ENCODE measurements at regions not wholly inside any gene's neighbourhood (a gene's known extent, or its start where the extent isn't known, plus 50 kb on each side); places are given as distances from the start of the nearest gene placed in this dataset.

DNA sequence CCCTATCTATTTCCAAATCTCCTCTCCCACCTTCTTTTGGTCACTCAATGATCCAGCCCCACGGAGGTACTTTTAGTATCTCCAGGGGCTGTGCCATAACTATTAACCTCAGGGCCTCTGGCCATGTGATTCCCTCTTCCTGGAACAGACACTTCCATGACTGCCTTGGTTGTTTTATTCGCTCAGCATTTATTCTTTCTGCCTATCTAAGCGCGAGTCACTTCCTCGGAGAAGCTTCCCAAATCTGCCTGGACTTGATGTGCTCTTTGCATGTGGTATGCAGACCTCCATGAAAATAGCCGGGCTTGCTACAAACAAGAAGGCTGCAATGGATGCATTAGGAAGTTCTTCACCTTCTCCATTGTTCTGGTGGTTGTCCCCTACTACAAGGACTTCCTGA lies 939.0 kb upstream of the TMEM132C start:
- TF ChIP-seq, protein P1, sequence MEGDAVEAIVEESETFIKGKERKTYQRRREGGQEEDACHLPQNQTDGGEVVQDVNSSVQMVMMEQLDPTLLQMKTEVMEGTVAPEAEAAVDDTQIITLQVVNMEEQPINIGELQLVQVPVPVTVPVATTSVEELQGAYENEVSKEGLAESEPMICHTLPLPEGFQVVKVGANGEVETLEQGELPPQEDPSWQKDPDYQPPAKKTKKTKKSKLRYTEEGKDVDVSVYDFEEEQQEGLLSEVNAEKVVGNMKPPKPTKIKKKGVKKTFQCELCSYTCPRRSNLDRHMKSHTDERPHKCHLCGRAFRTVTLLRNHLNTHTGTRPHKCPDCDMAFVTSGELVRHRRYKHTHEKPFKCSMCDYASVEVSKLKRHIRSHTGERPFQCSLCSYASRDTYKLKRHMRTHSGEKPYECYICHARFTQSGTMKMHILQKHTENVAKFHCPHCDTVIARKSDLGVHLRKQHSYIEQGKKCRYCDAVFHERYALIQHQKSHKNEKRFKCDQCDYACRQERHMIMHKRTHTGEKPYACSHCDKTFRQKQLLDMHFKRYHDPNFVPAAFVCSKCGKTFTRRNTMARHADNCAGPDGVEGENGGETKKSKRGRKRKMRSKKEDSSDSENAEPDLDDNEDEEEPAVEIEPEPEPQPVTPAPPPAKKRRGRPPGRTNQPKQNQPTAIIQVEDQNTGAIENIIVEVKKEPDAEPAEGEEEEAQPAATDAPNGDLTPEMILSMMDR (IDR thresholded peaks at IDR 0.05; ENCODE audit: poor library complexity, severe bottlenecking), result no peak
- TF ChIP-seq TAF1 (IDR thresholded peaks at IDR 0.05; ENCODE audit: low read depth), result no peak
- TF ChIP-seq, protein P2, sequence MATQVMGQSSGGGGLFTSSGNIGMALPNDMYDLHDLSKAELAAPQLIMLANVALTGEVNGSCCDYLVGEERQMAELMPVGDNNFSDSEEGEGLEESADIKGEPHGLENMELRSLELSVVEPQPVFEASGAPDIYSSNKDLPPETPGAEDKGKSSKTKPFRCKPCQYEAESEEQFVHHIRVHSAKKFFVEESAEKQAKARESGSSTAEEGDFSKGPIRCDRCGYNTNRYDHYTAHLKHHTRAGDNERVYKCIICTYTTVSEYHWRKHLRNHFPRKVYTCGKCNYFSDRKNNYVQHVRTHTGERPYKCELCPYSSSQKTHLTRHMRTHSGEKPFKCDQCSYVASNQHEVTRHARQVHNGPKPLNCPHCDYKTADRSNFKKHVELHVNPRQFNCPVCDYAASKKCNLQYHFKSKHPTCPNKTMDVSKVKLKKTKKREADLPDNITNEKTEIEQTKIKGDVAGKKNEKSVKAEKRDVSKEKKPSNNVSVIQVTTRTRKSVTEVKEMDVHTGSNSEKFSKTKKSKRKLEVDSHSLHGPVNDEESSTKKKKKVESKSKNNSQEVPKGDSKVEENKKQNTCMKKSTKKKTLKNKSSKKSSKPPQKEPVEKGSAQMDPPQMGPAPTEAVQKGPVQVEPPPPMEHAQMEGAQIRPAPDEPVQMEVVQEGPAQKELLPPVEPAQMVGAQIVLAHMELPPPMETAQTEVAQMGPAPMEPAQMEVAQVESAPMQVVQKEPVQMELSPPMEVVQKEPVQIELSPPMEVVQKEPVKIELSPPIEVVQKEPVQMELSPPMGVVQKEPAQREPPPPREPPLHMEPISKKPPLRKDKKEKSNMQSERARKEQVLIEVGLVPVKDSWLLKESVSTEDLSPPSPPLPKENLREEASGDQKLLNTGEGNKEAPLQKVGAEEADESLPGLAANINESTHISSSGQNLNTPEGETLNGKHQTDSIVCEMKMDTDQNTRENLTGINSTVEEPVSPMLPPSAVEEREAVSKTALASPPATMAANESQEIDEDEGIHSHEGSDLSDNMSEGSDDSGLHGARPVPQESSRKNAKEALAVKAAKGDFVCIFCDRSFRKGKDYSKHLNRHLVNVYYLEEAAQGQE (IDR thresholded peaks at IDR 0.05; ENCODE audit: borderline replicate concordance), result no peak
- no peak for TF ChIP-seq EP300 (conservative IDR thresholded peaks at IDR 0.05; ENCODE audit: poor library complexity, severe bottlenecking)
- no peak for TF ChIP-seq SMC3 (conservative IDR thresholded peaks at IDR 0.05; ENCODE audit: poor library complexity)
- TF ChIP-seq RAD21 (conservative IDR thresholded peaks at IDR 0.05), result no peak
- TF ChIP-seq POLR2AphosphoS5 (IDR thresholded peaks at IDR 0.05), result no peak
